Uterus (tissue), 3 donors: ENCODE measurements at regions not wholly inside any gene's neighbourhood (a gene's known extent, or its start where the extent isn't known, plus 50 kb on each side); places are given as distances from the start of the nearest gene placed in this dataset.

ENCODE experiments used
- DNase-seq, 2 donors: peaks; one replicate each; pipeline ENCODE4 v3.0.0-alpha.2; 2019 to 2020
- H3K27ac ChIP-seq, 2 donors: fragments of 200-600 bp; sonication (generic); 1 replicate in 1 of 2; 2 replicates in 1 of 2; pipeline ENCODE4 v1.5.1; 2016 to 2018
- H3K27me3 ChIP-seq, 2 donors: fragments of 200-600 bp; sonication (generic); one replicate each; pipeline ENCODE4 v1.5.1; 2018 to 2019; ENCODE audit warnings: control low read depth in 1 of 2
- H3K36me3 ChIP-seq, 2 donors: fragments of 200-600 bp; sonication (generic); one replicate each; pipeline ENCODE4 v1.5.1; 2019; ENCODE audit warnings: control low read depth in 1 of 2
- H3K4me1 ChIP-seq, 2 donors: fragments of 200-600 bp; sonication (generic); one replicate each; pipeline ENCODE4 v1.5.1; 2018 to 2019; ENCODE audit warnings: control low read depth in 1 of 2
- H3K4me3 ChIP-seq, 2 donors: fragments of 200-600 bp; sonication (generic); 1 replicate in 1 of 2; 2 replicates in 1 of 2; pipeline ENCODE4 v1.5.1; 2018 to 2019; ENCODE audit warnings: mild to moderate bottlenecking in 1 of 2
- H3K9me3 ChIP-seq, 2 donors: fragments of 200-600 bp; sonication (generic); one replicate each; pipeline ENCODE4 v1.5.1; 2019; ENCODE audit warnings: control low read depth in 1 of 2
- CTCF ChIP-seq, 4 experiments: fragments of 200-600 bp in 2 of 4; fragments of 450-650 bp in 2 of 4; sonication (generic) in 2 of 4; IDR thresholded peaks; one replicate each; pipeline ENCODE4 v1.5.1; 2016 to 2019; ENCODE audit warnings: antibody characterized with exemption in 4 of 4, mild to moderate bottlenecking in 2 of 4, moderate library complexity in 1 of 4
- POLR2A ChIP-seq, 2 donors: fragments of 450-650 bp; IDR thresholded peaks; one replicate each; pipeline ENCODE4 v1.6.1; 2016; ENCODE audit warnings: antibody characterized with exemption in 2 of 2, mild to moderate bottlenecking in 1 of 2, moderate library complexity in 1 of 2
- intact Hi-C: fragments of 100-400 bp; cut with DNase I; formaldehyde crosslinking; loops from one replicate; pipeline ENCODE4 v1.15.1; 2023; ENCODE audit warnings: low total_unique reads
- donor health status: DM: yes; HTN: yes; CAD: no.

- Histone ChIP-seq H3K4me1 (no peaks in the 10 kb centered on the region), H3K27me3 (no peaks in the 10 kb centered on the region), H3K36me3 (no peaks in the 10 kb centered on the region), H3K4me3 (no peak overlapping the region), H3K27ac (no peak overlapping the region), H3K9me3 (no peaks in the 10 kb centered on the region)
- intact Hi-C loops, result no loop called here
- TF ChIP-seq CTCF (IDR thresholded peaks at IDR 0.05), result no peak
- TF ChIP-seq POLR2A (IDR thresholded peaks at IDR 0.05), result no peak
- DNase-seq, result no peak
These were observed 850.8 kb downstream of the TMTC2 start for GRCh38 chr12:83537428-83538053.

- Histone ChIP-seq H3K4me3 (no peak overlapping the region), H3K27ac (no peak overlapping the region), H3K27me3 (no peaks in the 10 kb centered on the region), H3K4me1 (no peaks in the 10 kb centered on the region), H3K36me3 (no peaks in the 10 kb centered on the region), H3K9me3 (no peaks in the 10 kb centered on the region)
- no peak for DNase-seq
- no peak for TF ChIP-seq CTCF (IDR thresholded peaks at IDR 0.05)
- TF ChIP-seq POLR2A (IDR thresholded peaks at IDR 0.05), result no peak
- intact Hi-C loops, result no loop called here
These were observed 849.8 kb downstream of the TMTC2 start for GRCh38 chr12:83536496-83536895.

- TF ChIP-seq POLR2A (IDR thresholded peaks at IDR 0.05) (no peak), CTCF (IDR thresholded peaks at IDR 0.05) (no peak)
- no peak for DNase-seq
- H3K4me1 ChIP-seq, result no peaks in the 10 kb centered on the region
- H3K27me3 ChIP-seq, result no peaks in the 10 kb centered on the region
- H3K9me3 ChIP-seq, result no peaks in the 10 kb centered on the region
- intact Hi-C loops, result no loop called here
- H3K27ac ChIP-seq, result no peak overlapping the region
- H3K4me3 ChIP-seq, result no peak overlapping the region
- no peaks in the 10 kb centered on the region for H3K36me3 ChIP-seq
These were observed 841.9 kb downstream of the TMTC2 start for GRCh38 chr12:83528571-83528970.

GRCh38 chr12:83527810-83528209 lies 841.1 kb downstream of the TMTC2 start:
- H3K4me1 ChIP-seq, result no peaks in the 10 kb centered on the region
- no peaks in the 10 kb centered on the region for H3K36me3 ChIP-seq
- no peak overlapping the region for H3K4me3 ChIP-seq
- no peak overlapping the region for H3K27ac ChIP-seq
- H3K27me3 ChIP-seq, result no peaks in the 10 kb centered on the region
- intact Hi-C loops, result no loop called here
- DNase-seq, result no peak
- TF ChIP-seq POLR2A (IDR thresholded peaks at IDR 0.05), result no peak
- no peak for TF ChIP-seq CTCF (IDR thresholded peaks at IDR 0.05)
- H3K9me3 ChIP-seq, result no peaks in the 10 kb centered on the region

GRCh38 chr12:83515306-83516026 lies 828.8 kb downstream of the TMTC2 start:
- no peaks in the 10 kb centered on the region for H3K4me1 ChIP-seq
- H3K27ac ChIP-seq, result no peak overlapping the region
- no peak overlapping the region for H3K4me3 ChIP-seq
- intact Hi-C loops, result no loop called here
- no peaks in the 10 kb centered on the region for H3K27me3 ChIP-seq
- TF ChIP-seq CTCF (IDR thresholded peaks at IDR 0.05) (no peak), POLR2A (IDR thresholded peaks at IDR 0.05) (no peak)
- DNase-seq, result no peak
- no peaks in the 10 kb centered on the region for H3K9me3 ChIP-seq
- H3K36me3 ChIP-seq, result no peaks in the 10 kb centered on the region
